ENCODE measurements at regions not wholly inside any gene's neighbourhood (a gene's known extent, or its start where the extent isn't known, plus 50 kb on each side); places are given as distances from the start of the nearest gene placed in this dataset.

GRCh38 chr6:8905757-8906156 is 470.4 kb upstream of the SLC35B3 start:
- BruUV-seq (replicated peaks), result no TSS peak
- Histone ChIP-seq H3K14ac (replicated peaks; ENCODE audit: low read depth, low read length) (no peak overlapping the region), H3K9ac (ENCODE audit: low read depth, low read length) (no peak overlapping the region), H3K27ac (ENCODE audit: insufficient read depth, low read length) (no peak overlapping the region), H3K4me3 (ENCODE audit: insufficient read depth, low read depth, low read length) (no peak overlapping the region), H4K20me1 (ENCODE audit: insufficient read depth, low read length) (no peaks in the 10 kb centered on the region), H3K27me3 (ENCODE audit: control insufficient read depth, insufficient read depth, low read length) (no peaks in the 10 kb centered on the region), H3K36me3 (ENCODE audit: control insufficient read depth, insufficient read depth, low read length) (no peaks in the 10 kb centered on the region), H2AK9ac (replicated peaks; ENCODE audit: low read depth, low read length, poor library complexity) (no peak overlapping the region), H3K4ac (ENCODE audit: low read depth, low read length) (no peak overlapping the region), H2BK120ac (ENCODE audit: low read depth, low read length) (no peak overlapping the region), H2BK15ac (ENCODE audit: low read depth, low read length) (no peak overlapping the region), H4K91ac (ENCODE audit: insufficient read depth, low read depth, low read length) (no peak overlapping the region), H3K9me1 (ENCODE audit: insufficient read depth, low read length) (no peaks in the 10 kb centered on the region), H3K4me2 (ENCODE audit: low read depth, low read length) (no peak overlapping the region), H3K23ac (ENCODE audit: low read depth, low read length) (no peak overlapping the region), H2AK5ac (ENCODE audit: low read depth, low read length) (no peak overlapping the region), H3K79me1 (ENCODE audit: low read depth in 1 of 2, low read length in 2 of 2) (no peaks in the 10 kb centered on the region), H3K56ac (ENCODE audit: extremely low read depth, insufficient read depth, low read length) (no peak overlapping the region), H4K5ac (ENCODE audit: low read depth, low read length) (no peak overlapping the region), H2AFZ (replicated peaks; ENCODE audit: low read length, poor library complexity) (no peak overlapping the region), H2BK5ac (ENCODE audit: low read depth, low read length, poor library complexity, severe bottlenecking) (no peak overlapping the region), H3K18ac (ENCODE audit: low read depth, low read length) (no peak overlapping the region), H3K4me1 (ENCODE audit: control insufficient read depth, insufficient read depth, low read length) (no peaks in the 10 kb centered on the region), H2BK20ac (ENCODE audit: low read depth, low read length) (no peak overlapping the region), H3K9me3 (ENCODE audit: control insufficient read depth, insufficient read depth, low read length) (peaks cover 5% of the 10 kb centered on the region), H4K8ac (ENCODE audit: low read depth in 2 of 2, low read length in 2 of 2) (no peak overlapping the region)
- ChIA-PET CTCF (no interaction called here), POLR2A (ENCODE audit: unreplicated experiment) (no interaction called here)
- DNase-seq (no peak), ATAC-seq (ENCODE audit: low read depth) (no peak)
- TF ChIP-seq USF2 (IDR thresholded peaks at IDR 0.05; ENCODE audit: low read depth, low read length), result no peak
- no peak for TF ChIP-seq CTCF (conservative IDR thresholded peaks at IDR 0.05; ENCODE audit: low read depth, low read length)
- TF ChIP-seq BHLHE40 (IDR thresholded peaks at IDR 0.05; ENCODE audit: low read depth, low read length), result no peak
- no peak for TF ChIP-seq RAD21 (IDR thresholded peaks at IDR 0.05; ENCODE audit: low read length)
- no peak for TF ChIP-seq RFX5 (IDR thresholded peaks at IDR 0.05; ENCODE audit: low read depth, low read length)
- TF ChIP-seq MAFK (IDR thresholded peaks at IDR 0.05; ENCODE audit: low read depth, low read length), result no peak
- no peak for TF ChIP-seq MXI1 (IDR thresholded peaks at IDR 0.05; ENCODE audit: borderline replicate concordance, low read depth, low read length)
- TF ChIP-seq, protein P1, sequence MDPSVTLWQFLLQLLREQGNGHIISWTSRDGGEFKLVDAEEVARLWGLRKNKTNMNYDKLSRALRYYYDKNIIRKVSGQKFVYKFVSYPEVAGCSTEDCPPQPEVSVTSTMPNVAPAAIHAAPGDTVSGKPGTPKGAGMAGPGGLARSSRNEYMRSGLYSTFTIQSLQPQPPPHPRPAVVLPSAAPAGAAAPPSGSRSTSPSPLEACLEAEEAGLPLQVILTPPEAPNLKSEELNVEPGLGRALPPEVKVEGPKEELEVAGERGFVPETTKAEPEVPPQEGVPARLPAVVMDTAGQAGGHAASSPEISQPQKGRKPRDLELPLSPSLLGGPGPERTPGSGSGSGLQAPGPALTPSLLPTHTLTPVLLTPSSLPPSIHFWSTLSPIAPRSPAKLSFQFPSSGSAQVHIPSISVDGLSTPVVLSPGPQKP (IDR thresholded peaks at IDR 0.05; ENCODE audit: borderline replicate concordance, low read depth, low read length), result no peak
- TF ChIP-seq RCOR1 (IDR thresholded peaks at IDR 0.05; ENCODE audit: insufficient replicate concordance, low read length), result no peak
- no peak for TF ChIP-seq MAZ (IDR thresholded peaks at IDR 0.05; ENCODE audit: borderline replicate concordance, low read depth, low read length)
- no peak for TF ChIP-seq SMC3 (IDR thresholded peaks at IDR 0.05; ENCODE audit: low read depth, low read length)
- no peak for TF ChIP-seq FOS (IDR thresholded peaks at IDR 0.05; ENCODE audit: low read depth, low read length)
- no peak for TF ChIP-seq CEBPB (IDR thresholded peaks at IDR 0.05; ENCODE audit: low read depth, low read length)
- TF ChIP-seq NFE2L2 (IDR thresholded peaks at IDR 0.05; ENCODE audit: low read depth, low read length), result no peak
- TF ChIP-seq POLR2A (IDR thresholded peaks at IDR 0.05; ENCODE audit: low read depth, low read length), result no peak
- TF ChIP-seq CHD1 (IDR thresholded peaks at IDR 0.05; ENCODE audit: low read depth, low read length), result no peak
- dilution Hi-C loops (cut with HindIII; ENCODE audit: low sequenced_read_pairs, unreplicated experiment), result no loop called here
- WGBS, 2 experiments (ENCODE audit: extremely low coverage in 2 of 2, insufficient read length in 1 of 2), result no CpG with 5 or more reads among the region's 2 CpGs
- in situ Hi-C loops (cut with MboI; ENCODE audit: low sequenced_read_pairs), result no loop called here
- intact Hi-C loops (cut with micrococcal nuclease), result no loop called here
